ENCODE measurements at regions not wholly inside any gene's neighbourhood (a gene's known extent, or its start where the extent isn't known, plus 50 kb on each side); places are given as distances from the start of the nearest gene placed in this dataset.
"Not testable (repeated sequence)": the region's sequence is repeated elsewhere in the genome, so short reads cannot be mapped to it uniquely, and the experiment has no call there.

GRCh38 chr22:47616396-47617020, 854.1 kb downstream of the TBC1D22A start:
- DNase-seq (no peak), ATAC-seq (no peak)
- Histone ChIP-seq H3K27ac (ENCODE audit: low read length) (no peak overlapping the region), H3K9me3 (ENCODE audit: control insufficient read depth, insufficient read depth, low read length) (no peaks in the 10 kb centered on the region), H3K27me3 (ENCODE audit: control insufficient read depth, insufficient read depth, low read length) (no peaks in the 10 kb centered on the region), H3K4me3 (ENCODE audit: low read length) (no peak overlapping the region), H3K36me3 (ENCODE audit: control insufficient read depth, insufficient read depth, low read length) (no peaks in the 10 kb centered on the region), H3K4me1 (ENCODE audit: control insufficient read depth, insufficient read depth, low read length) (no peaks in the 10 kb centered on the region)
- intact Hi-C loops (cut with micrococcal nuclease), result no loop called here
- peaks cover 0 to 5% of the 10 kb centered on the region in 2 donors for H3K27me3 Mint-ChIP-seq (ENCODE audit: low read depth in 2 of 2)
- no peaks in the 10 kb centered on the region for H3K9me3 Mint-ChIP-seq
- TF ChIP-seq CTCF (IDR thresholded peaks at IDR 0.05), result no peak
- H3K4me3 Mint-ChIP-seq, result no peak overlapping the region
- no peak overlapping the region for H3K27ac Mint-ChIP-seq
- H3K36me3 Mint-ChIP-seq, result no peaks in the 10 kb centered on the region
- H3K4me1 Mint-ChIP-seq, result no peaks in the 10 kb centered on the region
- WGBS (ENCODE audit: insufficient coverage), result 91% methylated on average over 11 of the region's 11 CpGs

GRCh38 chr22:47615051-47615450, 852.6 kb downstream of the TBC1D22A start:
- TF ChIP-seq CTCF (IDR thresholded peaks at IDR 0.05), result no peak
- H3K36me3 Mint-ChIP-seq, result no peaks in the 10 kb centered on the region
- no peak overlapping the region for H3K27ac ChIP-seq (ENCODE audit: low read length)
- no peaks in the 10 kb centered on the region for H3K27me3 ChIP-seq (ENCODE audit: control insufficient read depth, insufficient read depth, low read length)
- intact Hi-C loops (cut with micrococcal nuclease), result no loop called here
- no peak overlapping the region for H3K4me3 Mint-ChIP-seq
- no peak for DNase-seq
- H3K9me3 ChIP-seq (ENCODE audit: control insufficient read depth, insufficient read depth, low read length), result no peaks in the 10 kb centered on the region
- H3K36me3 ChIP-seq (ENCODE audit: control insufficient read depth, insufficient read depth, low read length), result no peaks in the 10 kb centered on the region
- no peaks in the 10 kb centered on the region for H3K4me1 ChIP-seq (ENCODE audit: control insufficient read depth, insufficient read depth, low read length)
- no peaks in the 10 kb centered on the region for H3K4me1 Mint-ChIP-seq
- WGBS (ENCODE audit: insufficient coverage), result 88% methylated on average over 10 of the region's 10 CpGs
- no peak for ATAC-seq
- H3K27me3 Mint-ChIP-seq (ENCODE audit: low read depth in 2 of 2), result peaks cover 0 to 5% of the 10 kb centered on the region in 2 donors
- no peak overlapping the region for H3K4me3 ChIP-seq (ENCODE audit: low read length)
- no peak overlapping the region for H3K27ac Mint-ChIP-seq
- no peaks in the 10 kb centered on the region for H3K9me3 Mint-ChIP-seq

GRCh38 chr22:47613606-47614350, 851.3 kb downstream of the TBC1D22A start:
- Mint-ChIP-seq H3K9me3 (no peaks in the 10 kb centered on the region), H3K27me3 (ENCODE audit: low read depth in 2 of 2) (peaks cover 0 to 5% of the 10 kb centered on the region in 2 donors), H3K4me3 (no peak overlapping the region), H3K27ac (no peak overlapping the region), H3K36me3 (no peaks in the 10 kb centered on the region), H3K4me1 (no peaks in the 10 kb centered on the region)
- no peak for ATAC-seq
- no peaks in the 10 kb centered on the region for H3K9me3 ChIP-seq (ENCODE audit: control insufficient read depth, insufficient read depth, low read length)
- TF ChIP-seq CTCF (IDR thresholded peaks at IDR 0.05), result no peak
- H3K27me3 ChIP-seq (ENCODE audit: control insufficient read depth, insufficient read depth, low read length), result no peaks in the 10 kb centered on the region
- H3K4me1 ChIP-seq (ENCODE audit: control insufficient read depth, insufficient read depth, low read length), result no peaks in the 10 kb centered on the region
- no peak for DNase-seq
- 92% methylated on average over 12 of the region's 13 CpGs for WGBS (ENCODE audit: insufficient coverage)
- H3K36me3 ChIP-seq (ENCODE audit: control insufficient read depth, insufficient read depth, low read length), result no peaks in the 10 kb centered on the region
- no peak overlapping the region for H3K27ac ChIP-seq (ENCODE audit: low read length)
- intact Hi-C loops (cut with micrococcal nuclease), result no loop called here
- no peak overlapping the region for H3K4me3 ChIP-seq (ENCODE audit: low read length)

- DNase-seq; intact Hi-C loops (cut with micrococcal nuclease); H3K4me1 ChIP-seq (ENCODE audit: control insufficient read depth, insufficient read depth, low read length); H3K9me3 ChIP-seq (ENCODE audit: control insufficient read depth, insufficient read depth, low read length); H3K27me3 Mint-ChIP-seq (ENCODE audit: low read depth in 2 of 2); H3K36me3 ChIP-seq (ENCODE audit: control insufficient read depth, insufficient read depth, low read length); H3K27me3 ChIP-seq (ENCODE audit: control insufficient read depth, insufficient read depth, low read length); H3K27ac ChIP-seq (ENCODE audit: low read length); H3K4me3 Mint-ChIP-seq; H3K9me3 Mint-ChIP-seq; H3K36me3 Mint-ChIP-seq; H3K4me3 ChIP-seq (ENCODE audit: low read length); ATAC-seq; H3K4me1 Mint-ChIP-seq; H3K27ac Mint-ChIP-seq: not testable (repeated sequence)
- 74% methylated on average over 11 of the region's 11 CpGs for WGBS (ENCODE audit: insufficient coverage)
Measured at GRCh38 chr22:47613181-47613580, 850.7 kb downstream of the TBC1D22A start.
